OCI-LY7 (cell line): ENCODE measurements at regions not wholly inside any gene's neighbourhood (a gene's known extent, or its start where the extent isn't known, plus 50 kb on each side); places are given as distances from the start of the nearest gene placed in this dataset.

Experiments used
- EZH2phosphoT487 ChIP-seq: fragments of 200-600 bp; sonication (generic); IDR thresholded peaks from 2 replicates; pipeline ENCODE4 v1.6.1; 2018; ENCODE audit warnings: low read depth, borderline replicate concordance, mild to moderate bottlenecking, mixed run types, antibody characterized with exemption, low read length, moderate library complexity, mixed read lengths
- TF ChIP-seq, protein P1 (sequence below): fragments of 200-600 bp; sonication (generic); conservative IDR thresholded peaks from 2 replicates; pipeline ENCODE4 v1.5.1; 2014; ENCODE audit warnings: mild to moderate bottlenecking, antibody characterized with exemption, low read length, moderate library complexity, mixed read lengths

DNA sequence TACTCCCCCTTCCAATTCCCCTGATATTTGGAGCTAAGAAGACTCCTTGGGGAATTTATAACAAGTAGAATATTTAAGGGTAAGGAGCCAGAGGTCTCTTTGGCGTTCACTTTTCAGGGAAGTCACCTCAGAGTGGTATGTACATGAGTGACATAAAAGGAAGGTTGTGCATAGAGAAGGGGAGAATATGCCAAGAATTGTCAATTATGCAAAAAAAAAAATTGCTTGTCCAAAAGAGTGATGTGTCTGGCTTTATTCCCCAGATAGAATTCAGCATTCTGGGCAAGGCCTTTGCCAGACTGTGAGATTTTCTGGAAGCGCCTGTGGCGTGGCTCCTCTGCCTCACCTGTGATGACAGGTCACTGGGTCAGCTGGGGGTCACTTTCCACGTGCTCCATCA lies 170.2 kb downstream of the MIAT start:
- TF ChIP-seq, protein P1, sequence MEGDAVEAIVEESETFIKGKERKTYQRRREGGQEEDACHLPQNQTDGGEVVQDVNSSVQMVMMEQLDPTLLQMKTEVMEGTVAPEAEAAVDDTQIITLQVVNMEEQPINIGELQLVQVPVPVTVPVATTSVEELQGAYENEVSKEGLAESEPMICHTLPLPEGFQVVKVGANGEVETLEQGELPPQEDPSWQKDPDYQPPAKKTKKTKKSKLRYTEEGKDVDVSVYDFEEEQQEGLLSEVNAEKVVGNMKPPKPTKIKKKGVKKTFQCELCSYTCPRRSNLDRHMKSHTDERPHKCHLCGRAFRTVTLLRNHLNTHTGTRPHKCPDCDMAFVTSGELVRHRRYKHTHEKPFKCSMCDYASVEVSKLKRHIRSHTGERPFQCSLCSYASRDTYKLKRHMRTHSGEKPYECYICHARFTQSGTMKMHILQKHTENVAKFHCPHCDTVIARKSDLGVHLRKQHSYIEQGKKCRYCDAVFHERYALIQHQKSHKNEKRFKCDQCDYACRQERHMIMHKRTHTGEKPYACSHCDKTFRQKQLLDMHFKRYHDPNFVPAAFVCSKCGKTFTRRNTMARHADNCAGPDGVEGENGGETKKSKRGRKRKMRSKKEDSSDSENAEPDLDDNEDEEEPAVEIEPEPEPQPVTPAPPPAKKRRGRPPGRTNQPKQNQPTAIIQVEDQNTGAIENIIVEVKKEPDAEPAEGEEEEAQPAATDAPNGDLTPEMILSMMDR: no peak
- TF ChIP-seq EZH2phosphoT487: no peak
